Gastrocnemius medialis (tissue), 4 donors: ENCODE measurements at regions not wholly inside any gene's neighbourhood (a gene's known extent, or its start where the extent isn't known, plus 50 kb on each side); places are given as distances from the start of the nearest gene placed in this dataset.

Experiments used
- CTCF ChIP-seq, 5 experiments: fragments of 450-650 bp in 3 of 5; fragments of 200-600 bp in 2 of 5; sonication (generic) in 2 of 5; IDR thresholded peaks in 4 of 5; conservative IDR thresholded peaks in 1 of 5; 1 replicate in 4 of 5; 2 replicates in 1 of 5; pipeline ENCODE4 v1.5.1; 2016 to 2019; ENCODE audit warnings: antibody characterized with exemption in 5 of 5, mild to moderate bottlenecking in 3 of 5, moderate library complexity in 3 of 5
- POLR2A ChIP-seq, 2 donors: fragments of 450-650 bp; IDR thresholded peaks; one replicate each; pipeline ENCODE4 v1.6.1; 2017; ENCODE audit warnings: antibody characterized with exemption in 2 of 2, mild to moderate bottlenecking in 2 of 2, moderate library complexity in 2 of 2

GRCh38 chr9:89659473-89659872 is 54.7 kb downstream of the GADD45G start:
- TF ChIP-seq CTCF (IDR thresholded peaks at IDR 0.05 in 4 of 5, conservative IDR thresholded peaks at IDR 0.05 in 1 of 5) (no peak), POLR2A (IDR thresholded peaks at IDR 0.05) (no peak)
